K562 (cell line): ENCODE measurements at regions not wholly inside any gene's neighbourhood (a gene's known extent, or its start where the extent isn't known, plus 50 kb on each side); places are given as distances from the start of the nearest gene placed in this dataset.

Experiments used
- ATAC-seq: fragments of 200-7000 bp; cut with Tn5 transposase; 3 replicates; pipeline ENCODE4 v1.9.1; 2020; ENCODE audit warnings: moderate library complexity
- BruUV-seq: library from RNA; stranded (reverse); fragments of 400-500 nt; replicated peaks from 2 replicates; lab custom pipeline; 2021; lab: Mats Ljungman, UMichigan
- CTCF ChIA-PET: fragments of 300-600 bp; formaldehyde crosslinking; extraction: SDS; loops from one replicate; lab custom pipeline; 2021; ENCODE audit warnings: low intra/inter-chr PET ratio; lab: Yijun Ruan, JAX
- POLR2A ChIA-PET: fragments of 300-600, 350-650 bp; sonication (Branson Sonifier 250); formaldehyde crosslinking; extraction: SDS; loops from one replicate; lab custom pipeline; 2021; ENCODE audit warnings: antibody characterized with exemption, inconsistent platforms; lab: Yijun Ruan, JAX
- DNase-seq, 4 experiments: peaks; one replicate each; pipeline versions ENCODE4 v3.0.0 to v3.0.0-alpha.2; 2011 to 2018; ENCODE audit warnings: low spot score in 3 of 4, mixed read lengths in 3 of 4; ENCODE audit errors: extremely low read depth in 1 of 4
- FAIRE-seq: peaks from 2 replicates; lab custom pipeline; 2011; peaks lifted over from hg19 to GRCh38; lab: Jason Lieb, UNC
- H2AFZ ChIP-seq: 2 replicates; pipeline ENCODE4 v1.6.0; 2011; ENCODE audit warnings: low read depth, low read length, control low read depth, inconsistent platforms
- H3K27ac ChIP-seq: fragments of 200-600 bp; 3 replicates; pipeline ENCODE4 v1.8.0; 2011; ENCODE audit warnings: low read depth, mild to moderate bottlenecking, control low read depth, inconsistent platforms, low read length, moderate library complexity, mixed read lengths; ENCODE audit errors: extremely low read depth
- H3K27me3 ChIP-seq, 2 experiments: fragments of 300-600 bp in 1 of 2; 2 replicates in 1 of 2; 3 replicates in 1 of 2; pipeline versions ENCODE4 v1.6.0 to v1.8.0; 2011; ENCODE audit warnings: inconsistent platforms in 2 of 2, low read length in 2 of 2, mild to moderate bottlenecking in 1 of 2, mixed read lengths in 1 of 2, moderate library complexity in 1 of 2; ENCODE audit not compliant: control insufficient read depth in 2 of 2, insufficient read depth in 2 of 2
- H3K36me3 ChIP-seq: fragments of 300-600 bp; 3 replicates; pipeline ENCODE4 v1.8.0; 2011; ENCODE audit warnings: mild to moderate bottlenecking, low read length, inconsistent platforms; ENCODE audit not compliant: control insufficient read depth, insufficient read depth
- H3K4me1 ChIP-seq, 2 experiments: fragments of 200-600 bp in 1 of 2; replicated peaks in 1 of 2; 2 replicates in 1 of 2; 3 replicates in 1 of 2; pipeline versions ENCODE4 v1.5.1 to v1.8.0; 2011; ENCODE audit warnings: inconsistent platforms in 2 of 2, low read length in 2 of 2, mild to moderate bottlenecking in 1 of 2, mixed read lengths in 1 of 2, moderate library complexity in 1 of 2; ENCODE audit not compliant: control insufficient read depth in 2 of 2, insufficient read depth in 2 of 2
- H3K4me2 ChIP-seq: 2 replicates; pipeline ENCODE4 v1.6.1; 2011; ENCODE audit warnings: low read length, control low read depth, inconsistent platforms, mixed read lengths; ENCODE audit not compliant: insufficient read depth
- H3K4me3 ChIP-seq: fragments of 200-600 bp; sonication (generic), shearing (Covaris generic); 2 replicates; pipeline ENCODE4 v1.5.1; 2016; ENCODE audit warnings: control low read depth, inconsistent platforms
- H3K79me2 ChIP-seq: fragments of 200-600 bp; 3 replicates; pipeline ENCODE4 v1.8.0; 2011; ENCODE audit warnings: low read length, inconsistent platforms; ENCODE audit not compliant: control insufficient read depth, insufficient read depth
- H3K9ac ChIP-seq, 2 experiments: 2 replicates each; pipeline versions ENCODE4 v1.6.0 to v1.6.1; 2011; ENCODE audit warnings: low read depth in 2 of 2, low read length in 2 of 2, control low read depth in 1 of 2, inconsistent platforms in 1 of 2, mild to moderate bottlenecking in 1 of 2, mixed read lengths in 1 of 2; ENCODE audit not compliant: insufficient read depth in 1 of 2
- H3K9me1 ChIP-seq: one replicate; pipeline ENCODE4 v1.6.0; 2011; ENCODE audit warnings: inconsistent platforms, mild to moderate bottlenecking, low read length, moderate library complexity; ENCODE audit not compliant: control insufficient read depth, insufficient read depth
- H3K9me3 ChIP-seq: replicated peaks from 2 replicates; pipeline ENCODE4 v1.5.1; 2011; ENCODE audit warnings: low read depth, low read length, inconsistent platforms; ENCODE audit not compliant: control insufficient read depth, insufficient read depth
- H4K20me1 ChIP-seq: replicated peaks from 2 replicates; pipeline ENCODE4 v1.6.1; 2011; ENCODE audit warnings: low read length, inconsistent platforms, mixed read lengths; ENCODE audit not compliant: control insufficient read depth, insufficient read depth
- ELF4 ChIP-seq: fragments of 450-650 bp; formaldehyde crosslinking; IDR thresholded peaks from 2 replicates; pipeline ENCODE4 v1.4.0; 2022; ENCODE audit warnings: missing genetic modification characterization
- MXI1 ChIP-seq: IDR thresholded peaks from 2 replicates; pipeline ENCODE4 v1.6.1; 2011; ENCODE audit warnings: low read depth, mild to moderate bottlenecking, improper control_type of control experiment, low read length
- SRF ChIP-seq, 2 experiments: fragments of 250-450, 450-650 bp in 1 of 2; sonication (Bioruptor Pico) in 1 of 2; sonication (generic) in 1 of 2; formaldehyde crosslinking; IDR thresholded peaks; 2 replicates each; pipeline versions ENCODE4 v1.5.0 to v1.5.1; 2020 to 2022; ENCODE audit warnings: mild to moderate bottlenecking in 1 of 2, missing genetic modification reagents in 1 of 2
- TAF1 ChIP-seq: IDR thresholded peaks from 2 replicates; pipeline ENCODE4 v1.6.1; 2011; ENCODE audit warnings: mild to moderate bottlenecking, low read length, moderate library complexity; ENCODE audit not compliant: insufficient read depth, control insufficient read depth, severe bottlenecking; ENCODE audit errors: extremely low read depth
- ZNF197 ChIP-seq: fragments of 200-800 bp; sonication (Bioruptor generic); IDR thresholded peaks from 2 replicates; pipeline ENCODE4 v1.6.1; 2016; ENCODE audit warnings: low read depth, missing genetic modification characterization, missing compliant biosample characterization
- in situ Hi-C: fragments of 300-500 bp; cut with MboI; formaldehyde crosslinking; loops from 4 replicates; pipeline ENCODE4 v1.15.0; 2018; ENCODE audit warnings: inconsistent platforms, mixed read lengths
- intact Hi-C: fragments of 100-400 bp; cut with micrococcal nuclease; formaldehyde crosslinking; loops from 2 replicates; pipeline ENCODE4 v1.14.2; 2022
- TF ChIP-seq, protein P1 (sequence below): fragments of 450-650 bp; IDR thresholded peaks from 2 replicates; pipeline ENCODE4 v1.6.1; 2017; ENCODE audit warnings: mild to moderate bottlenecking, moderate library complexity

GRCh38 chr17:71488851-71489250, 632.0 kb upstream of the SOX9 start:
- H3K27me3 ChIP-seq, result no peaks in the 10 kb centered on the region
- no peaks in the 10 kb centered on the region for H3K9me1 ChIP-seq
- no peak for ATAC-seq
- intact Hi-C loops, result no loop called here
- H3K79me2 ChIP-seq, result no peaks in the 10 kb centered on the region
- TF ChIP-seq, protein P1, sequence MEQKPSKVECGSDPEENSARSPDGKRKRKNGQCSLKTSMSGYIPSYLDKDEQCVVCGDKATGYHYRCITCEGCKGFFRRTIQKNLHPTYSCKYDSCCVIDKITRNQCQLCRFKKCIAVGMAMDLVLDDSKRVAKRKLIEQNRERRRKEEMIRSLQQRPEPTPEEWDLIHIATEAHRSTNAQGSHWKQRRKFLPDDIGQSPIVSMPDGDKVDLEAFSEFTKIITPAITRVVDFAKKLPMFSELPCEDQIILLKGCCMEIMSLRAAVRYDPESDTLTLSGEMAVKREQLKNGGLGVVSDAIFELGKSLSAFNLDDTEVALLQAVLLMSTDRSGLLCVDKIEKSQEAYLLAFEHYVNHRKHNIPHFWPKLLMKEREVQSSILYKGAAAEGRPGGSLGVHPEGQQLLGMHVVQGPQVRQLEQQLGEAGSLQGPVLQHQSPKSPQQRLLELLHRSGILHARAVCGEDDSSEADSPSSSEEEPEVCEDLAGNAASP, result no peak
- TF ChIP-seq SRF (CRISPR knock-in tag; IDR thresholded peaks at IDR 0.05) (no peak), ELF4 (CRISPR knock-in tag) (no peak), TAF1 (no peak), MXI1 (no peak), ZNF197 (CRISPR knock-in tag) (no peak)
- TF ChIP-seq, all 486 proteins: peak for 0
- Histone ChIP-seq H4K20me1 (no peaks in the 10 kb centered on the region), H3K36me3 (no peaks in the 10 kb centered on the region), H2AFZ (no peak overlapping the region), H3K4me3 (no peak overlapping the region), H3K4me1 (no peaks in the 10 kb centered on the region), H3K4me2 (no peak overlapping the region), H3K27ac (no peak overlapping the region), H3K9me3 (no peaks in the 10 kb centered on the region; the same call in 1 of the 2 replicates), H3K9ac (no peak overlapping the region)
- ChIA-PET CTCF (no interaction called here), POLR2A (no interaction called here)
- in situ Hi-C loops, result no loop called here
- FAIRE-seq (no peak), DNase-seq (no peak)
- BruUV-seq, result no TSS peak
